Gastroesophageal sphincter (tissue), 3 donors: ENCODE measurements at regions not wholly inside any gene's neighbourhood (a gene's known extent, or its start where the extent isn't known, plus 50 kb on each side); places are given as distances from the start of the nearest gene placed in this dataset.

Experiments
- CTCF ChIP-seq, 4 experiments: fragments of 200-600 bp in 2 of 4; fragments of 450-650 bp in 2 of 4; sonication (generic) in 1 of 4; IDR thresholded peaks; one replicate each; pipeline ENCODE4 v1.5.1; 2017 to 2019; ENCODE audit warnings: antibody characterized with exemption in 4 of 4, mild to moderate bottlenecking in 2 of 4, moderate library complexity in 2 of 4
- EP300 ChIP-seq: sonication (generic); formaldehyde crosslinking; IDR thresholded peaks from one replicate; pipeline ENCODE4 v1.6.1; 2017; ENCODE audit warnings: antibody characterized with exemption, mild to moderate bottlenecking
- POLR2A ChIP-seq, 2 donors: fragments of 450-650 bp; IDR thresholded peaks; one replicate each; pipeline ENCODE4 v1.6.1; 2017; ENCODE audit warnings: antibody characterized with exemption in 2 of 2, mild to moderate bottlenecking in 2 of 2, moderate library complexity in 1 of 2
- POLR2AphosphoS5 ChIP-seq: sonication (generic); formaldehyde crosslinking; IDR thresholded peaks from one replicate; pipeline ENCODE4 v1.6.1; 2017; ENCODE audit warnings: antibody characterized with exemption

GRCh38 chr15:93852761-93853160, 378.6 kb upstream of the MCTP2 start:
- no peak for TF ChIP-seq CTCF (IDR thresholded peaks at IDR 0.05)
- no peak for TF ChIP-seq POLR2A (IDR thresholded peaks at IDR 0.05)
- TF ChIP-seq POLR2AphosphoS5: no peak
- TF ChIP-seq EP300: no peak
